Sigmoid colon (tissue), 6 donors: ENCODE measurements at regions not wholly inside any gene's neighbourhood (a gene's known extent, or its start where the extent isn't known, plus 50 kb on each side); places are given as distances from the start of the nearest gene placed in this dataset.
"Not testable (repeated sequence)": the region's sequence is repeated elsewhere in the genome, so short reads cannot be mapped to it uniquely, and the experiment has no call there.

Experiments
- DNase-seq: peaks from one replicate; pipeline ENCODE4 v3.0.0-alpha.2; 2019
- H3K27ac ChIP-seq, 4 donors: fragments of 200-600 bp; sonication (generic); one replicate each; pipeline ENCODE4 v1.5.1; 2016 to 2019; ENCODE audit warnings: mild to moderate bottlenecking in 1 of 4
- H3K27me3 ChIP-seq, 3 donors: fragments of 200-600 bp; sonication (generic); one replicate each; pipeline ENCODE4 v1.5.1; 2019; ENCODE audit warnings: mild to moderate bottlenecking in 1 of 3
- H3K36me3 ChIP-seq, 4 donors: fragments of 200-600 bp; sonication (generic); one replicate each; pipeline ENCODE4 v1.5.1; 2016 to 2019
- H3K4me1 ChIP-seq, 4 donors: fragments of 200-600 bp; sonication (generic); one replicate each; pipeline ENCODE4 v1.5.1; 2017 to 2019
- H3K4me3 ChIP-seq, 4 donors: fragments of 200-600 bp; sonication (generic); one replicate each; pipeline ENCODE4 v1.5.1; 2017 to 2019; ENCODE audit warnings: mild to moderate bottlenecking in 2 of 4, moderate library complexity in 1 of 4
- H3K9me3 ChIP-seq, 4 donors: fragments of 200-600 bp in 3 of 4; sonication (generic) in 3 of 4; one replicate each; pipeline versions ENCODE4 v1.5.1 to v1.6.1; 2013 to 2019
- EP300 ChIP-seq, 4 donors: sonication (generic); formaldehyde crosslinking; IDR thresholded peaks; one replicate each; pipeline ENCODE4 v1.6.1; 2017; ENCODE audit warnings: antibody characterized with exemption in 4 of 4
- POLR2A ChIP-seq, 2 donors: fragments of 450-650 bp; IDR thresholded peaks; one replicate each; pipeline ENCODE4 v1.6.1; 2016; ENCODE audit warnings: antibody characterized with exemption in 2 of 2, mild to moderate bottlenecking in 2 of 2, moderate library complexity in 2 of 2
- POLR2AphosphoS5 ChIP-seq, 4 donors: sonication (generic); formaldehyde crosslinking; IDR thresholded peaks; one replicate each; pipeline ENCODE4 v1.6.1; 2017; ENCODE audit warnings: antibody characterized with exemption in 4 of 4
- WGBS, 2 donors: extraction: QIAGEN DNeasy Blood & Tissue Kit; methylation state at CpG; one replicate each; pipeline ENCODE4 v1.1.7; 2013; 5-methylcytosine and 5-hydroxymethylcytosine counted together
- intact Hi-C: fragments of 100-400 bp; cut with DNase I; formaldehyde crosslinking; loops from one replicate; pipeline ENCODE4 v1.15.1; 2023
- TF ChIP-seq, protein P1 (sequence below), 4 experiments: fragments of 450-650 bp in 3 of 4; fragments of 200-600 bp in 1 of 4; IDR thresholded peaks; one replicate each; pipeline ENCODE4 v1.5.1; 2016 to 2019; ENCODE audit warnings: antibody characterized with exemption in 4 of 4, mild to moderate bottlenecking in 3 of 4, moderate library complexity in 2 of 4
- donor health status: healthy with polysubstance abuse.
- donor health status: healthy.

DNA sequence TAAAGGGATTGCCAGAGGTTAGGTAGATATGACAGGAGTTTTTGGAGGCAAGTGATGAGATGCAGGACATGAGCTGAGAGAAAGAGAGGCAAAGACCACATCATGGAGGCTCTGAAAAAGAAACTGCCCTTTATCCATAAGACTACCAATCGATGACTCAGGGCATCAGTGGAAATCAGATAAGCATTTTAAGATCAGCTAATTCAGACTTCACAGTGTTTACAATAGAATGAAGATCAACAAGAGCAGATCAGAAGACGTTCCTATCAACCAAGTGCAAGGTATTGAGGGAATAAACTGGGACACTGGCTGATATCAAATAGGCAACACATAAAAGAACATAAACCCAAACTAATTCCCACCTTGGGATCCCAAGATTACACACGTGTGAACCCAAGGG is 227.2 kb downstream of the SLCO4C1 start:
- no peaks in the 10 kb centered on the region for H3K36me3 ChIP-seq
- no peak for DNase-seq
- no peak overlapping the region for H3K27ac ChIP-seq
- H3K9me3 ChIP-seq, result no peaks in the 10 kb centered on the region
- WGBS, 2 donors, result 40 to 63% methylated on average over 3 of the region's 3 CpGs
- intact Hi-C loops, result no loop called here
- no peaks in the 10 kb centered on the region for H3K4me1 ChIP-seq
- no peak overlapping the region for H3K4me3 ChIP-seq
- TF ChIP-seq POLR2AphosphoS5 (IDR thresholded peaks at IDR 0.05), result no peak
- no peak for TF ChIP-seq EP300 (IDR thresholded peaks at IDR 0.05)
- no peak for TF ChIP-seq POLR2A (IDR thresholded peaks at IDR 0.05)
- TF ChIP-seq, protein P1, sequence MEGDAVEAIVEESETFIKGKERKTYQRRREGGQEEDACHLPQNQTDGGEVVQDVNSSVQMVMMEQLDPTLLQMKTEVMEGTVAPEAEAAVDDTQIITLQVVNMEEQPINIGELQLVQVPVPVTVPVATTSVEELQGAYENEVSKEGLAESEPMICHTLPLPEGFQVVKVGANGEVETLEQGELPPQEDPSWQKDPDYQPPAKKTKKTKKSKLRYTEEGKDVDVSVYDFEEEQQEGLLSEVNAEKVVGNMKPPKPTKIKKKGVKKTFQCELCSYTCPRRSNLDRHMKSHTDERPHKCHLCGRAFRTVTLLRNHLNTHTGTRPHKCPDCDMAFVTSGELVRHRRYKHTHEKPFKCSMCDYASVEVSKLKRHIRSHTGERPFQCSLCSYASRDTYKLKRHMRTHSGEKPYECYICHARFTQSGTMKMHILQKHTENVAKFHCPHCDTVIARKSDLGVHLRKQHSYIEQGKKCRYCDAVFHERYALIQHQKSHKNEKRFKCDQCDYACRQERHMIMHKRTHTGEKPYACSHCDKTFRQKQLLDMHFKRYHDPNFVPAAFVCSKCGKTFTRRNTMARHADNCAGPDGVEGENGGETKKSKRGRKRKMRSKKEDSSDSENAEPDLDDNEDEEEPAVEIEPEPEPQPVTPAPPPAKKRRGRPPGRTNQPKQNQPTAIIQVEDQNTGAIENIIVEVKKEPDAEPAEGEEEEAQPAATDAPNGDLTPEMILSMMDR (IDR thresholded peaks at IDR 0.05), result no peak
- H3K27me3 ChIP-seq, result no peaks in the 10 kb centered on the region

- no peaks in the 10 kb centered on the region for H3K4me1 ChIP-seq
- H3K27me3 ChIP-seq, result no peaks in the 10 kb centered on the region
- TF ChIP-seq EP300 (IDR thresholded peaks at IDR 0.05), result no peak
- no peak for DNase-seq
- H3K4me3 ChIP-seq, result no peak overlapping the region
- H3K27ac ChIP-seq, result no peak overlapping the region
- intact Hi-C loops, result no loop called here
- no peaks in the 10 kb centered on the region for H3K36me3 ChIP-seq
- H3K9me3 ChIP-seq, result no peaks in the 10 kb centered on the region
These were observed 246.6 kb downstream of the SLCO4C1 start for GRCh38 chr5:102049517-102049916.

DNA sequence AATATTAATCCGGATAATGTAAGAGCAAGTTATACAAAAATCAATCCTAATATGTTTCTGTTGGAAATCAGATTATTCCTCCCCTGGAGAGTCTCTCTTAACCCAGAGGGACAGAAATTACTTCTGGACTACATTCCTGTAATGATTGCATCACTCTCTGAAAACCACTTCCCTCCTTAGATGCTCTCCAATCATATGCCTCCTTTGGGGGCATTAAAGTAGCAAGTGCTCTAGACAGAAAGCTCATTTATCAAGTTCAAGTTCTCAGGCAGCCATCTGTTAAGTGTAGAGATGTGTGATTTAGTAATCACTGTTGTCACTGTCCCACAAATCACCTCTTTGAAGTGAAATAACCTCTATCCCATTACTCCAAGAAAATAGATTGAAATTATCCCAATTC is 247.1 kb downstream of the SLCO4C1 start:
- Histone ChIP-seq H3K9me3 (no peaks in the 10 kb centered on the region), H3K27ac (no peak overlapping the region), H3K27me3 (no peaks in the 10 kb centered on the region), H3K4me1 (no peaks in the 10 kb centered on the region), H3K4me3 (no peak overlapping the region), H3K36me3 (no peaks in the 10 kb centered on the region)
- no peak for DNase-seq
- intact Hi-C loops, result no loop called here
- no peak for TF ChIP-seq POLR2A (IDR thresholded peaks at IDR 0.05)
- no peak for TF ChIP-seq POLR2AphosphoS5 (IDR thresholded peaks at IDR 0.05)
- TF ChIP-seq, protein P1 (IDR thresholded peaks at IDR 0.05), result no peak
- no peak for TF ChIP-seq EP300 (IDR thresholded peaks at IDR 0.05)
- WGBS, 2 donors, result 86 to 97% methylated on average over 1 of the region's 1 CpG

DNA sequence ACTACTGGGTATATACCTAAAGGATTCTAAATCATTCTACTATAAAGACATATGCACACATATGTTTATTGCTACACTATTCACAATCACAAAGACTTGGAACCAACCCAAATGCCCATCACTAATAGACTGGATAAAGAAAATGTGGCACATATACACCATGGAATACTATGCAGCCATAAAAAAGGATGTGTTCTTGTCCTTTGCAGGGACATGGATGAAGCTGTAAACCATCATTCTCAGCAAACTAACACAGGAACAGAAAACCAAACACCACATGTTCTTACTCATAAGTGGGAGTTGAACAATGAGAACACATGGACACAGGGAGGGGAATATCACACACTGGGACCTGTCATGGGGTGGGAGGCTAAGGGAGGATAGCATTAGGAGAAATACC is 249.0 kb downstream of the SLCO4C1 start:
- H3K27ac ChIP-seq, H3K4me1 ChIP-seq, intact Hi-C loops, H3K9me3 ChIP-seq, H3K27me3 ChIP-seq, DNase-seq, H3K36me3 ChIP-seq, H3K4me3 ChIP-seq: not testable (repeated sequence)

DNA sequence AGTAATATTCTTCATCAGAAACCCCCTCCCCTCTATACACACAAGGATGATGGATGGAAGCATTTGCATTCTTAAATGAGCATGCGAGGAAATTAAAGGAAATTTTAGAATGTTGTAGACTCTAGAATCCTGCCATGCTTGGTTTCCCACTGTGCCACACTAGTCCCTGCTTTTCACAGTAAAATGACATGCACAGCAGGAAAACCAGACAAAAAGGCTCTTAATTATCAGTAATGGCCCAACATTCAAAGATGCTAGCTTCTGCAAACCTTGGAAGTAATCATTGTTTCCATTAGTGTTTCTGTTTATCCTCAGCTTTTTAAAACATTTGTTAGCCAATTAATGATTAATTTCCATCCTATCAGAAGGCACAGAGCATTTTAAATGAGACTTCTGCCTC is 255.8 kb downstream of the SLCO4C1 start:
- Histone ChIP-seq H3K27me3 (no peaks in the 10 kb centered on the region), H3K9me3 (no peaks in the 10 kb centered on the region), H3K4me3 (no peak overlapping the region), H3K27ac (no peak overlapping the region), H3K36me3 (no peaks in the 10 kb centered on the region), H3K4me1 (no peaks in the 10 kb centered on the region)
- intact Hi-C loops, result no loop called here
- TF ChIP-seq POLR2A (IDR thresholded peaks at IDR 0.05) (no peak), POLR2AphosphoS5 (IDR thresholded peaks at IDR 0.05) (no peak), EP300 (IDR thresholded peaks at IDR 0.05) (no peak)
- TF ChIP-seq, protein P1 (IDR thresholded peaks at IDR 0.05), result no peak
- no peak for DNase-seq
- 92% methylated on average over 1 of the region's 1 CpG for WGBS, 2 donors

DNA sequence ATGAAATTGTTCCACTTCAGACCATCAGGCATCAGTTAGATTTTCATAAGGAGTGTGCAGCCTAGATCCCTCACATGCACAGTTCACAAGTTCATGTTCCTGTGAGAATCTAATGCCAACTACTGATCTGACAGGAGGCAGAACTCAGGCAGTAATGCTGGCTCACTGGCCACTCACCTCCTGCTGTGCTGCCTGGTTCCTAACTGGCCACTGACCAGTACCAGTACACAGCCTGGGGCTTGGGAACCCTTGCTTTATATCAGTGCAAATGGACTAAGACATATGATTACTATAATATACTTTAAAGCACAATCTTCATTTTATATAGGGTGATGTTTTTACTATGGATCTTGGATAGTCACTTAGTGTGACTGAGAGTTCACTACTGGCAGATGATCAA is 259.2 kb downstream of the SLCO4C1 start:
- H3K4me3 ChIP-seq, result no peak overlapping the region
- DNase-seq, result no peak
- no peaks in the 10 kb centered on the region for H3K4me1 ChIP-seq
- H3K27me3 ChIP-seq, result no peaks in the 10 kb centered on the region
- no peaks in the 10 kb centered on the region for H3K36me3 ChIP-seq
- no peak overlapping the region for H3K27ac ChIP-seq
- intact Hi-C loops, result no loop called here
- H3K9me3 ChIP-seq, result no peaks in the 10 kb centered on the region
- no peak for TF ChIP-seq POLR2AphosphoS5 (IDR thresholded peaks at IDR 0.05)
- no peak for TF ChIP-seq POLR2A (IDR thresholded peaks at IDR 0.05)
- TF ChIP-seq, protein P1 (IDR thresholded peaks at IDR 0.05), result no peak
- no peak for TF ChIP-seq EP300 (IDR thresholded peaks at IDR 0.05)
